ENCODE measurements at regions not wholly inside any gene's neighbourhood (a gene's known extent, or its start where the extent isn't known, plus 50 kb on each side); places are given as distances from the start of the nearest gene placed in this dataset.

GRCh38 chr10:62580396-62580795 lies 206.2 kb downstream of the ZNF365 start:
- POLR2A ChIA-PET (ENCODE audit: low non-redundant PET): no interaction called here
- CTCF ChIA-PET: no interaction called here
- DNase-seq (ENCODE audit: low spot score): no peak
- TF ChIP-seq CTCF (conservative IDR thresholded peaks at IDR 0.05; ENCODE audit: low read depth): no peak
- no peak overlapping the region for H3K27ac ChIP-seq

DNA sequence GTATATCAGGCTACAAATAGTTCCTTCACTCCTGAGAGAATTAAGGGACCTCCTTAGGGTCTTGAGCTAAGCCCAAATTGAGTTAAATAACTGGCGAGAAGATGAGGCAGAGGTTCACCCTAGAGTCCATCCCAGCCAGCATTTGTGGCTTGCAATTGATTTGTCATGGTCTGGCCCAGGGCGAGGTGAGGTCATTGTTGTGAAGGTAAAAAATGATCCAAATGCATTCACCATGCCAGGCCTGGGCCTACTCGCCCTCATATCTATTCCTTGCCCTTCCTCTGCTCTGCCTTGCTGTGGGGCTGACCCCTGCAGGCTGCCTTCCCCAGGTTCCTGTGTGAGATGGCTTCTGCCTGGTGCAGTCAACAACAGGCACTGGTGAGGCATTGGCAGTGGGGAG lies 207.2 kb downstream of the ZNF365 start:
- no peak for DNase-seq (ENCODE audit: low spot score)
- no peak for TF ChIP-seq CTCF (conservative IDR thresholded peaks at IDR 0.05; ENCODE audit: low read depth)
- POLR2A ChIA-PET (ENCODE audit: low non-redundant PET): no interaction called here
- no peak overlapping the region for H3K27ac ChIP-seq
- CTCF ChIA-PET: no interaction called here

DNA sequence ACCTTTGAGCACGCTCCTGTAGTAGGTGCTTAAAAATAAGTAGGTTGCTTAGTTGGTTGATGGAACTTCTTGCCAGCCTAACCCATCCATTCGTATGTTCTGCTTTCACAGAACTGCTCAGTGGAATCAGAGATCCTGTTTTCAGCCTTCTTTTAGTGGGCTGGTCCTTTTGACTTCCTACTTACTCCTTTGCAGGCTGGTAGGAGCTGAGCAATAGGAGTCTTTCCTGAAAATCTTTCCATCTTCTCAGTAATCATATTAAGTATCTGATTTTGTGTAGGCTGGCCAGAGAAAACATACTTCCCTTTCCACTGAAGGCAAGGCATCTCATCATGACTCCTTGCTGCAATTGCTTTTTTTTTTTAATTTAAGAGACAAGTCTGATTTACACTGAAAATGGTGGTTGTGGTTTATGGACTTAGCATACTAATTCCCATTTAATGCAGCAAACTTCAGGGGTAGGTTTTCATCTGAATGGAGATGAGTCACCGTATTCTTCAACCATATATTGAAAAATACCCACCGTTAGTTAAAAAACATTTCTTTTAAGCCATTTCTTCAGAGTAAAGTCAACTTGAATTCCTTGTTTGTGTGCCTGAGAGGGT lies 208.0 kb downstream of the ZNF365 start:
- POLR2A ChIA-PET (ENCODE audit: low non-redundant PET): no interaction called here
- no peak for DNase-seq (ENCODE audit: low spot score)
- CTCF ChIA-PET: no interaction called here
- no peak for TF ChIP-seq CTCF (conservative IDR thresholded peaks at IDR 0.05; ENCODE audit: low read depth)
- peak overlapping the region; percentile 68 for H3K27ac ChIP-seq

DNA sequence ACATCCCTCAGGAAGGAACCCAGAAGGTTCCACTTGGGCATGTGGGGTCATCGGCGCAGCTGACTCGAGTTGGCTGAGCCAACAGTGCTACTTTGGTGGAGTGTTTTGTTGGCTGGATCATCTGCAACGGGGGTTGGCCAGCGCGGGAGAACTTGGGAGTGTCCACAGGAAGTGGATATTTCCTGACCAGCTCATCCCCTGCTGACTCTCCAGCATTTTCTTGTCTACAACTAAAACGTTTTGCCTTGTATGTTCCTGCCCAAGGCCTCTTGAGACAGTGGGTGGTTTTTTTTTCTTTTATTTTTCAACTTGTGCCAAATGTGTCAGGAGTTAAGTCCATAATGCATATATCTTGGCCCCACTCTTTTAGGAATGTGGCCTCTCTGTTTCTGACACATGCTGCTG lies 208.6 kb downstream of the ZNF365 start:
- ChIA-PET CTCF (no interaction called here), POLR2A (ENCODE audit: low non-redundant PET) (no interaction called here)
- peak overlapping the region; percentile 68 for H3K27ac ChIP-seq
- no peak for TF ChIP-seq CTCF (conservative IDR thresholded peaks at IDR 0.05; ENCODE audit: low read depth)
- DNase-seq (ENCODE audit: low spot score): peak; percentile 20

DNA sequence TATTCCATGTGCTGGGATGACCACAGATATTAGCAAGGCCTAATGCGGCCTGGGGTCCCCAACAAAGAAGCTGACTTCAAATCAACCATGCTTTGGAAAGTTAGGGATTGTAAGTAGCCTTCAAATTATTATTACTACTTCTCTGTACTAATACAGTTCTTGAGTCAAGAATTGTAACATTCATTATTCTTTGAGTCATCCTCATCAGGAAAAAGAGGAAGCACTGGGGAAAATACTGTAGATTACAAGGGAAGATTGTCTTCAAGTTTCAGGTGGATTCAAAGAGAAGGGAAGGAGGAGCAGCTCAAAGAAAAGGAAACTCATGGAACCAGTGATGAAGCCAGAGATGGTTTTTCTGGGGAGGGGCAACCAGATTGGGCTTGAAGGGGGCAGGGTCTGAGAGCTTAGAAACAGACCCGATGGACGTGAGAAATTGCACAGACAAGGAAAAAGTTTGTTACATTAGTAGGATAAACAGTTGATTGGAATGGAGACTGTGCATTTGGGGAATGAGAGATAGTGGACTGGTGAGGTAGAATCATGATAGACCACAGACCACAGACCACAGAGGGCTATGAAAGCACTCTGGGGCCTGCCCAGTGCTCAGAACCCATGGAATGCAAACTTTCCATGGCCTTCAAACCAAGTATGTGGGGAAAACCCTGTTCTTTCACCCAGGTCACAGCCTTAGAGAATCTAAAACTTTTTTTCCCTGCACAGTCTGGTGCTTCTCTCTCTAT lies 209.9 kb downstream of the ZNF365 start:
- no peak overlapping the region for H3K27ac ChIP-seq
- no peak for DNase-seq (ENCODE audit: low spot score)
- CTCF ChIA-PET: no interaction called here
- no peak for TF ChIP-seq CTCF (conservative IDR thresholded peaks at IDR 0.05; ENCODE audit: low read depth)
- POLR2A ChIA-PET (ENCODE audit: low non-redundant PET): no interaction called here

DNA sequence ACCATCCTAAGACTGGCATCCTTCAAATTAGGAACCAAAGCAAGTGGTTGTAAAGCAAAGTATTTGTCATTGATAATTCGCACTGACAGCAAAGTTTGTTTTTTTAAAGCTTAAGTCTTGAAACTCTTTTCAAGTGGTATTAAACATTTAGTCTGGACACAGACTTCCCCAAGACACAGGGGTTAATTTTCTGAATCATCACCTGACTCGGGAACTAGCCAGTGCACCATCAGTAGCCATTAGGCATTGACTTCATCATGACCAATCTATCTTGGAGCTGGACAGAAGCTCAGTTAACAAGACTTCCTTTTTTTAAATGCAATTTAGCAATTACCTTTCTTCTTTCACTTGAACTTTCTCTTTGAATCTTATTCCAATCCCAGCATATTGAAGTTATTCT lies 210.6 kb downstream of the ZNF365 start:
- TF ChIP-seq CTCF (conservative IDR thresholded peaks at IDR 0.05; ENCODE audit: low read depth): no peak
- DNase-seq (ENCODE audit: low spot score): no peak
- CTCF ChIA-PET: no interaction called here
- no peak overlapping the region for H3K27ac ChIP-seq
- POLR2A ChIA-PET (ENCODE audit: low non-redundant PET): no interaction called here

Data from RWPE1 (cell line).